ENCODE measurements at regions not wholly inside any gene's neighbourhood (a gene's known extent, or its start where the extent isn't known, plus 50 kb on each side); places are given as distances from the start of the nearest gene placed in this dataset.

- TF ChIP-seq CTCF (IDR thresholded peaks at IDR 0.05) (no peak), POLR2A (IDR thresholded peaks at IDR 0.05) (no peak)
Measured at GRCh38 chr13:109922518-109922917, 136.1 kb upstream of the IRS2 start.

All from uterus (tissue), 2 donors.